Activated gamma-delta T cell treated with anti-CD3 and anti-CD28 coated beads, Interleukin-2, amount 50 U/mL, for 16 hours (primary cell): ENCODE measurements at regions not wholly inside any gene's neighbourhood (a gene's known extent, or its start where the extent isn't known, plus 50 kb on each side); places are given as distances from the start of the nearest gene placed in this dataset.
"Not testable (repeated sequence)": the region's sequence is repeated elsewhere in the genome, so short reads cannot be mapped to it uniquely, and the experiment has no call there.

Experiments
- DNase-seq: peaks from one replicate; pipeline ENCODE4 v3.0.0-alpha.2; 2020; ENCODE audit warnings: low read depth

DNA sequence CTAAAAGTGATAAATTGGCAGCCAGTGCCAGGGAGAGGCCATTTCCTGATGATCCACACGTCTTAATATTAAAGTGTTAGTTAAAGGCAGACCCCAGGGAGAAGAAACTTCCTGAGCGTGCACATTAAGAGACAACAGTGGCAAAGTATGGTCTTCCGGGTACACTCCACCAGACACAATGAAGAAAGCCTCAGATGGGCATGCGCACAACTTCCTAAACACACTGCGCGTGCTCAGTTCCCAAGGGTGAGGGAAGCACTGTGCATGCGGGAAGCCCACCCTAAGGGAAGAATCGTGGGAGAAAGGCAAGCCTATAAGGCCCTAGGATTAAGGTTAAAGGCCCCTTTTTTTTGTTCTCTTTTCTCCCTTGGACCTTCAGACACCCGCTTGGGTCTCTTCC is 140.7 kb upstream of the CDKN3 start:
- no peak for DNase-seq

DNA sequence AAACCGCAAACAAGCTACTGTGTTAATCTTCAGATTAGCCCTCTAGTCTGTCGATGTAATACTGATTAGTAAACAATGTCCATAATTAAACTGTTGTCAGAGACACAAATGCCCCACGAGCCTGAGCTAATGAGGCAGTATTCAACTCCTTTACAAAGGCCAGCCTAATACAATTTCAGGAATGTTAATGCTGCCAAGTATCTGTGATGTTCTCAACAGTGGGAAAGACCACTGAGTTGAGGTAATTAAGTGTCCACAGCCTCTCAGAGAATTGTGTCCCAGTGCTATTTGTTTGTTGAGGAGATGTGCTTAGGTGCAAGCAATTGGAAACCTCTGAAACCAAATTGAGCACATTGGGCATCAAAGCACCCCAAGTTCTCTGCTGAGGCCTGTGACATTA is 139.4 kb upstream of the CDKN3 start:
- no peak for DNase-seq

DNA sequence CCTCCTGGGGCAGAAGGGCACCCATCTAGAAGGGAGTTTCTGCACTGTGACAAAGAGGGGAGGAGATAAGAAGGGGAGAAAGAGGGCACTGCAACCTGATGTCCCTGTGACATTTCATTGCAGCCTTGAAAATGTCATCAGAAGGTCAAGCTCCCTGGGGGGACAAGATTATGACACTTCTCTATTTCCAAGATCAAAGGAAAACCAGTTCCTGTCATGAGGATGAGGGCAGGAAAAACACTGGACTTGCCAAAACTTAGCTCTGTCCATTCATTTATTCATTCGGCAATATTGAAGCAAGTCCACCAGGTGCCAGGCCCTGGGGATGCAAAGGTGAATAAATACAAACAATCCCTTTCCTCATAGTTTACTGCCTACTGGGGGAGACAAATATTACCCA is 138.4 kb upstream of the CDKN3 start:
- DNase-seq, result no peak

DNA sequence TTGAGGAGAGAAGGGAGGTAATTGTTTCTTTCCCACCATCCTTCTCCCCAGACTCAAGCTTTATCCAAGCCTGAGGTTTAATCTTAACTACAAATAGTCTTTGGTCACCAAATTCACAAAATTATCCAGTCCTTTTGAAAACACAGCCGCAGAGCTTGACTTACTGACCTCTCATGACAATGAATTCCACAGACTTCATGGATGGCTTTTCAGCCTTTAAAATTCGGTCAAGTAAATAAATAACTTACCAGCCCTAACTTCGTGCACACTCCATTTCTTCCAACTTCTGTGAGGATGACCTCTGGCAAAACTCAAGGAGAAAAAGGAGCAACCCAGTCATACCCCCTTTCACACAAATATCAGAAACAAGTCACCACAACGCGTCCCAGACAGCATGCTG is 137.0 kb upstream of the CDKN3 start:
- DNase-seq, result no peak

DNA sequence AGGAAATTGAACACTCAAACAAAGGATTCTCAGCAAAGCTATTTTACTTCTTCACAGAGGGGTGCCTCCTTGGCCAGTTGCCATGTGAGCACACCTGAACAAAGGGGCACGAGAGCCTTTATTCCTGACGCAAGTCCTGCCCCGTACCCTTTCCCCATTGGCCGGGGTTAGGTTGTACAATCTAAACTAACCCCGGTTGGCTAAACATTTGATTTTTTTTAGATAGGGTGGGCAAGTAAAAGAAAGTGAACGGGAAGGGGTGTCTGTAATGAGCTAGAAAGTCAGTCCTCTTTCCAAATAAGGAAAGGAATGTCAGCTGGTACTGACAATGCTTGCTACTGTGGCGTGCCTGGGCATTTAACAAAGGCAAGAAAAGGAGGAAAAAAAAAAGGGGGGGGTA is 135.5 kb upstream of the CDKN3 start:
- DNase-seq, result no peak

DNA sequence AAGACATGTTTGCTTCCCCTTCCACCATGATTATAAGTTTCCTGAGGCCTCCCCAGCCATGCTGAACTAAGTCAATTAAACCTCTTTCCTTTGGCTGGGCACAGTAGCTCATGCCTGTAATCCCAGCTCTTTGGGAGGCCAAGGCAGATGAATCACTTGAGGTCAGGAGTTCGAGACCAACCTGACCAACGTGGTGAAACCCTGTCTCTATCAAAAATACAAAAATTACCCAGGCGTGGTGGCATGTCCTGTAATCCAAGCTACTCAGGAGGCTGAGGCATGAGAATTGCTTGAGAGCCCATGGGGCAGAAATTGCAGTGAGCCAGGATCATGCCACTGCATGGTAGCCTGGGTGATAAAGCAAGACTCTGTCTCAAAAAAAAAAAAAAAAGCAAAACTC is 130.2 kb upstream of the CDKN3 start:
- DNase-seq, result not testable (repeated sequence)

DNA sequence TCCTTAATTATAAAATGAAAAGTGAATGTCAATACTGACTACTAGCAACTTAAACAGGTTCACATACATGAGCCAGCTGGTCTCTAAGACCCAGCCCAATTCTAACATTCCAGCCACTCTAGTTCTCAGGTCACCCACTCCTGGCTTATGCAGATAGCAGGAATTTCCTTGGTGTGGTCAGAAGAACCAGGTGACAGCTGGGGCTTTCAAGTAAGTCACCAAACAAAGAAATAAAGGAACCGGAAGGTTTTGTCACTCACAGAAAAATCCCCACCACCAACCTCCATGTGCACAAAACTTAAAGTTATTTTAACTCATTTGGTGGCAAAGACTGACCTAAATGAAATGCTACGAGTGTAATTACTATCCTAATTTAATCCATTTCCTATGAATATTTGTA is 129.6 kb upstream of the CDKN3 start:
- no peak for DNase-seq

DNA sequence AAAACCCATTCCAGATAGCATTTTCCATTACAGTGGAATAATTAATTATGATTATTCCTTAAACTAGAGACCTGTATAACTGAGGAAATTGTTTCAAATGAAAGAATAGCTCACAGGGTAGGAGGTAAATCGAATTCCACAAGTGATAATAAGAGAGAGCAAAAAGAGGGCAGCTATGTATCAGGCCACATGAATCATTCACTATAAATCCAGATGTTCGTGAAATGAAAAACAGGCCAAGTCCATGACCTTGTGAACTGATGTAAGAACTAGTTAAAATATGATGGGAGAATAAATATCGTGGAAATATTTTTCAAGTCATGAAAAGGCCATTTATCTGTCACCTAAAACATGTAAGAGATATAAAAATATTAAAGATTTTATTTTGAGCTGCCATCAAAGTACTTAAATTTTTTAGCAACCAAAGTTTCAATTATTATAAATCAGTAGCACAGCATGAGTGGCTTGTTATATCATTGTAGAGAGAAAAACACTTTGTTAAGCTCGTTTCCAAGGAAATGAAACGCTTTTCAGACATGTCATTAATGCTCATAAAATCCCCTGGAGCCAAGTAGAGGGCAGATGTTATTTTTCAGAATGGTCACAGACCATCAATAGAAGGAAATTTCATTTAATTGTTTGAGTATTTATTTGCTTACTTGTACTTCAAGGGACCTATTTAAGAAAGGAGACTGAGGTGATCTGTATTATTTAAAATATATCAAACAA is 120.6 kb upstream of the CDKN3 start:
- DNase-seq, result no peak

DNA sequence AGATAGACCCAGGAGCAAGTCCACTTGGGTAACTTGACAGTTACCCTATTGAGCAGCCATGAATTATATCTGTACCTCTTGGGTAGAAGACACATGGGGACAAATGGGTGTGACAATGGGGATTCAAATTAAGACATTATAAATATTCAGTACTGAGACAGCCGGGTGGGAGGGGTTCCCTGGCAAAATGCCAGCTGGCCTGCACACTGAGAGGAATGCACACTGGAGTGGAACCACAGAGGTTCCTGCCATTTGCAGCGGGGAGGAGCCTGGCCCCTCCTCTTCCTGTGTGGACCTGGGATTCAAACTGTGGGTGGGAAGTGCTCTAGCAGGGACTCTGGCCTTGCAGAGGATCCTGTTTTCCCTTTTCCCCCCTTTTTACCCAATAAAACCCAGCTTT is 118.7 kb upstream of the CDKN3 start:
- DNase-seq, result no peak

DNA sequence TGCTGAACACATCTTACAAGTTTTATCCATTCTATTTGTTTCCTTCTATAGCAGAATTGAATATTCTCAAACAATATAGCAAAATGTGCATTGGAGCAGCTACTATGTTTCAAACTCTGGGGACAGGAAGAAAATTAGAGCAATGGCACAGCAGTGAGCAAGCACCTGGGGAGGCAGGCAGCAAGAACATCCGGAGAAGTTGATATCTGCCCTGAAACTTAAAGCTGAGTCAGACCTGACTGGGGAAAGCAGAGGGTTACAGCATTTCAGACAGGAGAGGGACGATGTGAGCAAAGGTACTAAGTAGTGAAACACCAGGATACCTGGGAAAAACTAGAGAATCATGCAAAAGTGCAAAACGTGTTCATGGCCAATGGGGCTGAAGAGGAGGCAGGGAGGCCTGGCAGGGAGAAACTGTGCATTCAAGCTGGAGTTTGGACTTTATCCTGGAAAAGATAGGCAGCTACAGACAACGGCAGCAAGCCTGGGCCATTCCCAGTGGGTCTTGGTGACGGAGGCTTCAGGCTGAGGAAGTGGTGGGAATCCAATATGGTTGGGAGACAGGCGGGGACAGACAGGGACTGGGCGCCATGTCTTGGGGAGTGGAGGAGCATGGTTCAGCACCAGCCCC is 118.0 kb upstream of the CDKN3 start:
- DNase-seq, result no peak

DNA sequence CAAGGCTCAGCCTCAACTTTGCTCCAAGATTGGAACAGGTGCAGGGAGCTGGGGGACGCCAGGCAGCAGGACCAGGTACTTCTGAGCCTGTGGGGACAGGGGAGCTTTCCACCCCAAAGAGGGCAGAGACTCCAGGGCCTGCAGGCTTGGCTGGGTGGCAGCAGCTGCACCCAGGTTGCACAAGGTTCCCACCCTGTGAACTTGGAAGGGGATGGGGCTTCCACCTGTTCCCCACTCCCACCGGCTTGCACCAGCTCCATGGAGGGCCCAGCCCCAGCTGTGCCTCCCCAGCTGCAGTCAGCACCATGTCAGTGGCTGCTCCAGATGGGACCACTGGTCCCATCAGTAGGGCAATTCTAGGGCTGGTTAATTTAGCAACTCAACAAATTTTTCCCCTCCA is 114.0 kb upstream of the CDKN3 start:
- no peak for DNase-seq

DNA sequence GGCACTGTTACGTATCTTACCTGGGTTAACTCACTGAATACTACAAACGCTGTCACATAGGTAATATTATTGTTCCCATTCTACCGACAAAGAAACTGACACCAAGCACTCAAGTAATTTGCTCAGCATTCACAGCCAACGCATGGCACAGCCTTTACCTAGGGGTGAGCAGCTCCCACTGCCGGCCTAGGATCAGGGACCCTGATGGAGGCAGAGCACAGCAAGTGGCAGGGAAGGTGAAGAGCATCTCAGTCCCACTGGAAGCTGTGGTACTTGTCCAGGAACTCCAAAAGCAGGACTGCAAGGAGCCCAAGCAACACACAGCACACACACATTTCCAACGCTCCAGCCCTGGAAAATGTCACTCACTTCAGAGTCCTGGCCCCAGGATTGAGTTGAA is 111.8 kb upstream of the CDKN3 start:
- DNase-seq, result no peak

DNA sequence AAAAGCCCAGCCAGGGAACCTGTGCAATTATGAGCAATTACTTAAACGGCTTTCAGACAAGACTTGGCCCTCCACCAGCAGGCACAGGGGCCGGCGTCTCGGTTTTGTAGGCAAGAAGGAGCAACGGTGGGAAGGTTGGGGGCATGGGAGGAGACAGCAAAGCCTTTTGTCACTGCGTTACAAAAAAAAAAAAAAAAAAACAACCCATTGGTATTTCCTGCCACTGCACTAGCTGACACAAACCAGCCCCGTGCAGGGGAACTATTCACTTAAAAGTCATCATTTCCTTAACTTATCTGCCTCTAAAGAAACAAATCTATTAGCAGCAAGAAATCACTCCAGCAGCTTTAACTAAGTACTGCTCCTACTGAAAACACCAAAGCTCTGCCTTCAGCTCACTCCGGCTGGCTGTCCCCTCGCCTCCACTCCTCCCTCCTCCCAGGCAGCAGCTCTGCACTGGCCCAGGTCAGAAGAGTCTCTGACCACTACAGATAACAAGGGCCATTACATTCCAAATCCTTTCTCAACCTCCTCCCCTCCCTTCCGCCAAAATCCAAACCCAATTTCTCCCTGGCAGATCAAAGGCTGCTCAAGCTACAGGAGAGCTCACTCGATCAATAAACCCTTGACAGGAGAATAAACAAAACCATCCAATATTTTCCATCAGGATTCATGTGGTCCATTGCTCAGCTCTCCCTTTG is 105.2 kb upstream of the CDKN3 start:
- no peak for DNase-seq

DNA sequence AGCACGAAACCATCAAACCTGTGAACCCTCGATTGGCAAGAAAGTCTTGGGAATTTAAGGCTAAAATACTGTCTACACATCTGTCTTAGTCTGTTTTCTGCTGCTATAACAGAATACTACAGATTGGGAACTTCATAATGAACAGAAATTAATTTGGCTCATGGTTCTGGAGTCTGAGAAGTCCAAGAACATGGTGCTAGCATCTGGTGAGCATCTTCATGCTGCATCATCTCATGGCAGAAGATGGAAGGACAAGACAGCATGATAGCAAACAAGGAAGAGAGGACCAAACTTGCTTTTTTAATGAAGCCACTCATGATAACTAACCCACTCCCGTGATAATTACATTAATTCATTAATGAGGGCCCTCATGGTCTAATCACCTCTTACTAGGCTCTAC is 102.0 kb upstream of the CDKN3 start:
- DNase-seq, result no peak

DNA sequence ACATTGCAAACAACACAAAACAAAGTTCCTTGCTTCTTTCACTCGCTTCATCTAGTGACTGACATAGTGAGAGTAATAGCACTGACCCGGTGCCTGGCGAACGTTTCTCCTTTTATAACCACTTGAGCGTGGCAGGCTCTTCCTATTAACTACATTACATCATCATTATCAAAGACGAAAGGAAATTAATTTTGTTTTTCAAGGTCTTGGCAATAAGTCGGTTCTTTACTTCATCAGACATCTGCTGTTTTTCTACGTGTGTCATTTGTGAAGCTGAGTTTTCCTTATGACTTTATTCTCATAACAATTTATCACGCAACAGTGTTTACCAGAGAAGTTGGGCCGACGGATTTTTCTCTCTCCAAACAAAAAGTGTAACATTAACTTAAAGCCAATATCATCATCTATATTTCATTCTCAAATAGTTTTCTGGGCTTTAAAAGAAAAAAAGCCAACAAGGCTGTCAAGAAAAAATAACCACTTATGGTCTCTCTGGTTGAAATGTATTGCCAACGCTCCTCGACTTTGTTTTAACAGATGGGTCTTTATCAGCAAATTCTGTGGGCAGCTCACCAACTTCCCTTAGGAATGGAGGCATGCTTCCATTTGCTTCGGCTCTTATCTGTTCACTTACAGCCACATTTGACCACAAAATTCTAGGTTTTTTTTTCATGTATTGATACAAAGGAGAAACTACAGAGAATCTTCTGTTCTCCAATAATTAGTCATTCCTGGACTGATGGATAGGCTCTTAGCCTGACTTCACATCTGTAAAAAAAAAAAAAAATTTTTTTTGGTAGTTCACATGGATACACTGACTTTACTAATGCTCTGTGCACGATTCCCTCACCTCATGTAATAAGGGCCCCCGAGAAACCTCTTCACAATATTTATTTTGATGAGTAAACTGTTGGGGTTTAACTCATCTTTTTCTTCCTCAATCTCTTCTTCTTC is 97.1 kb upstream of the CDKN3 start:
- DNase-seq, result no peak

DNA sequence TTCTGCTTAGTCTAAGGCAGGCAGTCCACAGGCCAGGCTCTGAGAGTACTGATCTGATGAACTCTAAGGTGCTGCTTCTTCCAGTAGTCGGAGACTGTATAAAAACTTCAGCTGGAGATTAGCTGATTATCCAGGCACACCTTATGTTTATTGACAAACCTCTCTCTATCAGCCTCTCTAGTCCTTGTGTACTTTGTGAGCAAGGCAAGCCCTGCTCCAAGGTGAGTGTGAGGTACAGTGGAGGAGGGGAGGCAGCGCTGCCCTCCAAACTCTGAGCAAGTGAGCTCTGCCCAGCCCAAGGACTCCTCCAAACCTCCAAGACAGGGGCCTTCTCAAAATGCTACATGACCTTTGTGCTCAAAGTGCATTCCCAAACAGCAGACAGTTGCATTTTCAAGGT is 95.9 kb upstream of the CDKN3 start:
- no peak for DNase-seq

DNA sequence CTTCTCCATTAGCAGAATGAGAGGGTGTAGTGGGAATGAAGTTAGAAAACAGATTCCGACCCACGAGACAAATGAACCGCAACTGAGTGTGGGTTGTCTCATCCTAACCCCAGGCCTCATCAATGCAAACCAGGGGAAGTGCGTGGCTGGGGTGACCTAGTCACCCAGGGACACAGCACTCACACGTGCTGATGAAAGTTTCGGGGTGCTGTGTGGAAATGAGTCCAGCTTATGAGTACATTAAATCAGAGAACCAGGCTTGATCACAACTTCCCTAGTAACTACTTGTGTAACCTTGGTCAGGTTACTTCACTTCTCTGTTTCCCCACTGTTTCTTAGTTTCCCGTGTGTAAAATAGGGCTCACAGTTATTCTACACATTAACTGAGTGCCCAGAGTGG is 95.4 kb upstream of the CDKN3 start:
- no peak for DNase-seq

DNA sequence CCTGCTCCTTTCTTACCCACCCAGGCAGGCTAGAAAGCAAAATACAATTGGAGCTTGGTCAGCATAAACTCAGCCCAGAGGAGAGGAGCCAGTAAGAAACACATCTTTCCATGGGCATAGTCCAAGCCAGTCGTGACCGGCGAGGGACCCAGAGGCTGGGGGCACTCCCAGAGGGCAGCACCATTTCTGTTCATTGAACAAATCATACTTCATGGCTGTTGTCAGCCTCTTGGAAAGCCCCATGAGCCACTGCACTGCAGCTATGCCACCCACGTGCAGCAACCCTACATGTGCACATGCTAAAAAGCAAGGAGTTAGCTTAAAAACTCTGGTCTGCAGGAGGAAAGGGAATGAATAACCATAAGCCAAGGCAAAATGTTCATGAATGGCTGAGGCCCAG is 90.0 kb upstream of the CDKN3 start:
- no peak for DNase-seq

DNA sequence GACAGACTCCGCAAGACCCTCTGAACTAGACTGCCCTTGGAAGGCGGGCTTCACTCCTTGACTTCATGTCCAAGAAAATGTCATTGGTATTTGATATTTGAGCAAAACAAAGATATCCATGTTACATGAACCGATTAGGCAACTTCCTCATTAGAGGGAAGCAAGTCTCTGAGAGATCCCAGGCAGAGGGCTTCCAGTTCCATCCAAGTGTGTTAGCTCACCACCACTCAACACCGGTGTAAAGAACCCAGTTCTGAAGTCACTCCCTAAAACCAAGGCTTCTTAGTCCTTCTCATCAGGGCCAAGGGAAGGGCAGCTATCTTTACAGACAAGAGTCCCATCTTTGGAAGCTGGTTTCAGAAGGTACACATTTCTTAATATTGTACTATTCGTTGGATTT is 87.2 kb upstream of the CDKN3 start:
- DNase-seq, result no peak

DNA sequence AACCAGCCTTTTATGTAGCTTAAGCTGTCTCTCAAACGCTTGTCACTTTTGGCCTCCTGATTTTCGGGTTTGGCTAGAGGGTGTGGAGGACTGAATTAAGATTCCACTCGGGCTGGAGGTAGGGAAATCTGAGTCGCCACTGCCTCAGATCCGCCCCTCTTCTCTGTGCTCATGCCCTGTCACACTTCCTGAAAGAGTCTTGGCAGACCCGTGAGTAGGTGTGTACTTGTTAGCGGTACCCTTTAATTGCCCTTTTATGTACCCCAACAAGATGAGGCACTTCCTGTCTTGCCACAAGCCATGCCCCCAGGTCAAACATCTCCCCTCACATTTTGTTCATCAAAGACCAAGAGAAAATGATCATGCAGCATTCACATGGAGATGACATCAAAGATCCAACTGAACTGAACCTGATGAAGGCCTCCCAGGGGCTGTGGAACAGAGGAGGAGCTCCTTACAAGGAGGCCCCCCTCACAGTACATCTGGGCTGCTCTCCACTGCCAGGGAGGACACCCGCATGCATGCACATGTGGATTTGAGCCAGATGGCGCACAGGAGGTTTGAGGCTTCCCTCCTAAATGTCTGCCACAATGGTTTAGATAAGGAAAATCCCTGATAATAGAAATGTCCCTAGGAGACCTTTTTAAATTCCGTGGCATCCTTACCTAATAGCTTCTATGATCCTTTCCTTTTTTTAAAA is 86.5 kb upstream of the CDKN3 start:
- no peak for DNase-seq

DNA sequence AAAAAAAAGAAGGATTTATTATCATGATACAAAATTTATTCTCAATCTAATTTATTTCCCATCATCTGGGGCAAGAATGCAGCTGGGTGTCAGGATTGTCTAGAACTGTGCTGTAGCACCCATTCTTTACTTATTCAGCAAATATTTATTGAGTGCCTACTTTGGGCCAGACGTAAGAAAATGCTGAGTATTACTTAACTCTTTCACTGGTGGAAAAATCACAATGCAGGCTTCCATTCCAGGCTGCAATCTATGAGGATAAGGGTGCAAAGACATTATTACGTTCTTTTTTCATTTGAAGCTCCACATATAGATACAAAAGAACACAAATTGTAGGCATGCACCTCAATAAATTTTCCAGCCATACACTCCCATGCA is 86.0 kb upstream of the CDKN3 start:
- no peak for DNase-seq
